Transverse colon (tissue), 4 donors: ENCODE measurements at regions not wholly inside any gene's neighbourhood (a gene's known extent, or its start where the extent isn't known, plus 50 kb on each side); places are given as distances from the start of the nearest gene placed in this dataset.

Experiments
- CTCF ChIP-seq, 5 experiments: fragments of 200-600 bp in 3 of 5; fragments of 450-650 bp in 2 of 5; sonication (generic) in 3 of 5; IDR thresholded peaks; 1 replicate in 2 of 5; 2 replicates in 3 of 5; pipeline ENCODE4 v1.5.1; 2016 to 2017; ENCODE audit warnings: antibody characterized with exemption in 5 of 5, inconsistent platforms in 3 of 5, mild to moderate bottlenecking in 2 of 5, moderate library complexity in 1 of 5
- EP300 ChIP-seq: sonication (generic); formaldehyde crosslinking; IDR thresholded peaks from one replicate; pipeline ENCODE4 v1.6.1; 2017; ENCODE audit warnings: antibody characterized with exemption, low read depth
- POLR2A ChIP-seq: fragments of 450-650 bp; IDR thresholded peaks from one replicate; pipeline ENCODE4 v1.6.1; 2016; ENCODE audit warnings: antibody characterized with exemption, mild to moderate bottlenecking, moderate library complexity
- POLR2AphosphoS5 ChIP-seq, 3 donors: sonication (generic); formaldehyde crosslinking; IDR thresholded peaks; one replicate each; pipeline ENCODE4 v1.6.1; 2016; ENCODE audit warnings: antibody characterized with exemption in 3 of 3

GRCh38 chr15:95146481-95146880 is 915.1 kb downstream of the MCTP2 start:
- TF ChIP-seq CTCF (IDR thresholded peaks at IDR 0.05): no peak
- no peak for TF ChIP-seq POLR2AphosphoS5 (IDR thresholded peaks at IDR 0.05)
- TF ChIP-seq POLR2A: no peak
- TF ChIP-seq EP300: no peak
